ENCODE measurements at regions not wholly inside any gene's neighbourhood (a gene's known extent, or its start where the extent isn't known, plus 50 kb on each side); places are given as distances from the start of the nearest gene placed in this dataset.
"Not testable (repeated sequence)": the region's sequence is repeated elsewhere in the genome, so short reads cannot be mapped to it uniquely, and the experiment has no call there.

DNA sequence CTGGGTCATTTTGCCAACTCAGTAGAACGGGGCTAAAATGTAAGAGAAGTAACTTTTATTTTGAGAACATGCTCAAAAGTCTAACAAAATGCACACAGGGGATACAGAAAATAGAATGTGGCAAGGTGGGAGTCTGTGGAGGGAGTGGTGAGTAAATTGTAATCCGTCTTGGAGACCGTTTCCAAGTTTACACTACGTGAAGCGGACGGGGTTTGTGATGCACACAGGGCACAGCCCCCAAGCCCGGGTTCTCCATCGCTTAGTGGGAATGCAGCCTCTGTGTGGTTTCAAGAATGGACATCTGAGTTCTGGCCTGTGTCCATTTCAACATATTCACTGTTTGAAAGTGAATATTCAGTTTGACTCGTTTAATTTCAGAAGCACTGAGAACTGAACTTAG is 65.0 kb upstream of the TMEM18 start:
- DNase-seq = no peak
- Histone ChIP-seq H3K4me1 (no peaks in the 10 kb centered on the region), H3K4me3 (no peak overlapping the region), H3K27me3 (no peaks in the 10 kb centered on the region), H3K27ac (no peak overlapping the region), H3K9me3 (no peaks in the 10 kb centered on the region), H3K36me3 (no peaks in the 10 kb centered on the region)
- intact Hi-C loops (cut with DNase I; ENCODE audit: low total_unique reads) = no loop called here
- TF ChIP-seq POLR2A (IDR thresholded peaks at IDR 0.05) = no peak
- TF ChIP-seq, protein P1, sequence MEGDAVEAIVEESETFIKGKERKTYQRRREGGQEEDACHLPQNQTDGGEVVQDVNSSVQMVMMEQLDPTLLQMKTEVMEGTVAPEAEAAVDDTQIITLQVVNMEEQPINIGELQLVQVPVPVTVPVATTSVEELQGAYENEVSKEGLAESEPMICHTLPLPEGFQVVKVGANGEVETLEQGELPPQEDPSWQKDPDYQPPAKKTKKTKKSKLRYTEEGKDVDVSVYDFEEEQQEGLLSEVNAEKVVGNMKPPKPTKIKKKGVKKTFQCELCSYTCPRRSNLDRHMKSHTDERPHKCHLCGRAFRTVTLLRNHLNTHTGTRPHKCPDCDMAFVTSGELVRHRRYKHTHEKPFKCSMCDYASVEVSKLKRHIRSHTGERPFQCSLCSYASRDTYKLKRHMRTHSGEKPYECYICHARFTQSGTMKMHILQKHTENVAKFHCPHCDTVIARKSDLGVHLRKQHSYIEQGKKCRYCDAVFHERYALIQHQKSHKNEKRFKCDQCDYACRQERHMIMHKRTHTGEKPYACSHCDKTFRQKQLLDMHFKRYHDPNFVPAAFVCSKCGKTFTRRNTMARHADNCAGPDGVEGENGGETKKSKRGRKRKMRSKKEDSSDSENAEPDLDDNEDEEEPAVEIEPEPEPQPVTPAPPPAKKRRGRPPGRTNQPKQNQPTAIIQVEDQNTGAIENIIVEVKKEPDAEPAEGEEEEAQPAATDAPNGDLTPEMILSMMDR (IDR thresholded peaks at IDR 0.05) = no peak

DNA sequence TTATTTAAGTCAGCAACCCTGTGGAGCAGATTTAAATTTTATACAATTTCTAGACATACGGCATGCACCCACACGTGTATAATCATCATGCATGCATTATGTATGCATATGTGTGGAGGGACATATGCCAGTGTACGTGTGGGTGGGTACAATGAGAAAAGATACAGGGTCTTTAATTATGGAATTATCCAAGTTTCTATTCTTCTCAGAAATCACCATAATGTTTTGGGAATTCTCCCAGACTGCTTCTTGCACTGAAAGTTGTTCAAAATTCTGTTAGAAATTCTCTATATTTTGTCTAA is 63.9 kb upstream of the TMEM18 start:
- no peaks in the 10 kb centered on the region for H3K9me3 ChIP-seq
- peak overlapping the region; percentile 33 to 51 for H3K4me3 ChIP-seq
- intact Hi-C loops (cut with DNase I; ENCODE audit: low total_unique reads) = no loop called here
- H3K27me3 ChIP-seq = no peaks in the 10 kb centered on the region
- TF ChIP-seq, protein P1 (IDR thresholded peaks at IDR 0.05) = no peak
- no peak for TF ChIP-seq POLR2A (IDR thresholded peaks at IDR 0.05)
- no peaks in the 10 kb centered on the region for H3K4me1 ChIP-seq
- H3K36me3 ChIP-seq = no peaks in the 10 kb centered on the region
- peak overlapping the region; percentile 79 to 90 for H3K27ac ChIP-seq
- no peak for DNase-seq

DNA sequence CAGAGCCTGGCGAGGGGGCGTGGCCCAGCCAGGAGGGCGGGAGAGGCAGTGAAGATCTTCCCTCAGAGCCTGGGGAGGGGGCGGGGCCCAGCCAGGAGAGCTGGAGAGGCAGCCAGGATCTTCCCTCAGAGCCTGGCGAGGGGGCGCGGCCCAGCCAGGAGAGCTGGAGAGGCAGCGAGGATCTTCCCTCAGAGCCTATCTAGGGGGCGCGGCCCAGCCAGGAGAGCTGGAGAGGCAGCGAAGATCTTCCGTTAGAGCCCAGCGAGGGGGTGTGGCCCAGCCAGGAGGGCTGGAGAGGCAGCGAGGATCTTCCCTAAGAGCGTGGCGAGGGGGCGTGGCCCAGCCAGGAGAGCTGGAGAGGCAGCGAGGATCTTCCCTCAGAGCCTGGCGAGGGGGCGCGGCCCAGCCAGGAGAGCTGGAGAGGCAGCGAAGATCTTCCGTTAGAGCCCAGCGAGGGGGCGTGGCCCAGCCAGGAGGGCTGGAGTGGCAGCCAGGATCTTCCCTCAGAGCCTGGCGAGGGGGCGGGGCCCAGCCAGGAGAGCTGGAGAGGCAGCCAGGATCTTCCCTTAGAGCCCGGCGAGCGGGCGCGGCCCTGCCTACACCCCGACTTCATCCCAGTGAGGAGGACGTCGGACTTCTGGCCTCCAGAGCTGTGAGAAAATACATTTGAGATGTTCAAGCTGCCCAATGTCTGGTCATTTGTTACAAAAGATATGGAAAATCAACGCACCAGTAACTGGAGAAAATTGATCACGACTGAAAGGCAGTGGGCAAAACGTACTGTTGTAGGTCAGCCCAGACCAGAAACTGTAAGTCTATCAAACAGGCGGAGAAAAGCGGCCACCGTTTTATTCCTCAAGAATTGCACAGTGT is 63.4 kb upstream of the TMEM18 start:
- intact Hi-C loops (cut with DNase I; ENCODE audit: low total_unique reads); H3K4me1 ChIP-seq; H3K36me3 ChIP-seq; H3K9me3 ChIP-seq; H3K27me3 ChIP-seq: not testable (repeated sequence)
- TF ChIP-seq POLR2A (IDR thresholded peaks at IDR 0.05) = peak in 1 of 2 donors; percentile 21
- DNase-seq = peak; percentile 89 to 94
- H3K27ac ChIP-seq = peak overlapping the region; percentile 79 to 90
- peak overlapping the region; percentile 33 to 51 for H3K4me3 ChIP-seq

DNA sequence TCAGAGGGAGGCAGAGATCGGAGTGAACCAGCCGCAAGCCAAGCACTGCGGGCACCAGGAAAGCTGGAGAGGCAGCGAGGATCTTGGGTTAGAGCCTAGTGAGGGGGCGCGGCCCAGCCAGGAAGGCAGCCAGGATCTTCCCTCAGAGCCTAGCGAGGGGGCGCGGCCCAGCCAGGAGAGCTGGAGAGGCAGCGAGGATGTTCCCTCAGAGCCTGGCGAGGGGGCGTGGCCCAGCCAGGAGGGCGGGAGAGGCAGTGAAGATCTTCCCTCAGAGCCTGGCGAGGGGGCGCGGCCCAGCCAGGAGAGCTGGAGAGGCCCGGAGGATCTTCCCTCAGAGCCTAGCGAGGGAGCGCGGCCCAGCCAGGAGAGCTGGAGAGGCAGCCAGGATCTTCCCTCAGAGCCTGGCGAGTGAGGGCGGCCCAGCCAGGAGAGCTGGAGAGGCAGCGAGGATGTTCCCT is 62.7 kb upstream of the TMEM18 start:
- H3K4me1 ChIP-seq; H3K9me3 ChIP-seq; H3K36me3 ChIP-seq; intact Hi-C loops (cut with DNase I; ENCODE audit: low total_unique reads); H3K27me3 ChIP-seq: not testable (repeated sequence)
- peak overlapping the region; percentile 79 to 90 for H3K27ac ChIP-seq
- peak overlapping the region; percentile 33 to 51 for H3K4me3 ChIP-seq
- DNase-seq = peak; percentile 74 to 77

DNA sequence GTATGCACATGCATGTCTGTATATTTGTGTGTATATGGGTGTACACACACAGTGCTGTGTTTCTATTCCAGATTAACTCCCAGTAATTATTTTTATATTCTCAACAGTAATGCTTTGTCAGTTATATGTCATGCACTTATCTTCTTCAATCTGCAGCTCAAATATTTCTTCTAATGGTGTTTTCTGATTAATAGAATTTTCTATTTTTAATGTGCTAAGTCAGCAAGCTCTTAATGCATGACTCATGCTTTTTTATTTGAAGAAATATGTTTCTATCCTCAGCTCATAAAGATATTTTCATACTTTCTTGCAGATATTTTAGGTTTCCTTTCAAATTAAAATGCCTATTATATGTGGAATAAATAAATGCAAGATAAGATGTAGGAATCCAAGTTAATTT is 59.7 kb upstream of the TMEM18 start:
- intact Hi-C loops (cut with DNase I; ENCODE audit: low total_unique reads) = no loop called here
- no peak for TF ChIP-seq POLR2A (IDR thresholded peaks at IDR 0.05)
- no peak overlapping the region for H3K27ac ChIP-seq
- H3K27me3 ChIP-seq = no peaks in the 10 kb centered on the region
- DNase-seq = no peak
- no peaks in the 10 kb centered on the region for H3K36me3 ChIP-seq
- no peaks in the 10 kb centered on the region for H3K9me3 ChIP-seq
- no peak overlapping the region for H3K4me3 ChIP-seq
- H3K4me1 ChIP-seq = no peaks in the 10 kb centered on the region

DNA sequence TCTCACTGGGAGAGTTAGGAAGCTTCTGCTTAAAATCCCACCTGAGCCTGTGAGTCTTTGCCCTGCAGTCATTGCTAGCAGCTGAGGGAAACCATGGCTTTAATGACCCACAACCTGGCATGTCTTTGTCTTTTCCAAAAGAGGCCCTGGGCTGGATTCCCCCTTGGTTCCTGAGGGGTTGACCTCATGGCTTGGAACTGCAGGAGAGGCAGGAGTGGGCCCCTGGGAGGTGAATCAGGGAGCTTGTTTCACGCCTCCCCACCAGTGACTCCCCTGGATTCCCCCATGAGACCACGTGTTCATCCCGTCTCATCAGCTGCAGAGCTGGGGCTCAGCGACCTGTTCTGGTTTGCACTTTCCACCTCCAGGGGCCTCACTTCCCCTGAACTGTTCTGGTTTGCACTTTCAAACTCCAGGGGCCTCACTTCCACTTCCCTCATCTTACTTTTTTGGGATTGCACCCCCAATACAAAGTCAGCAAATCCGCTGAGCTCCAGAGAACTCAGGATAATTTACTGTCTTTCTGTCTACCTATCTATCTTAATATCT is 58.5 kb upstream of the TMEM18 start:
- no peak for DNase-seq
- Histone ChIP-seq H3K27me3 (no peaks in the 10 kb centered on the region), H3K4me1 (no peaks in the 10 kb centered on the region), H3K4me3 (no peak overlapping the region), H3K27ac (no peak overlapping the region), H3K9me3 (no peaks in the 10 kb centered on the region), H3K36me3 (no peaks in the 10 kb centered on the region)
- intact Hi-C loops (cut with DNase I; ENCODE audit: low total_unique reads) = no loop called here
- TF ChIP-seq, protein P1 (IDR thresholded peaks at IDR 0.05) = no peak
- no peak for TF ChIP-seq POLR2A (IDR thresholded peaks at IDR 0.05)
